Activated naive CD4-positive, alpha-beta T cell treated with Interleukin-2 at 50 U/mL for 16 hours (primary cell): ENCODE measurements at regions not wholly inside any gene's neighbourhood (a gene's known extent, or its start where the extent isn't known, plus 50 kb on each side); places are given as distances from the start of the nearest gene placed in this dataset.

ENCODE experiments used
- DNase-seq: peaks from one replicate; pipeline ENCODE4 v3.0.0-alpha.2; 2020

GRCh38 chr5:175021841-175022625, 297.7 kb downstream of the MSX2 start:
- DNase-seq = no peak

DNA sequence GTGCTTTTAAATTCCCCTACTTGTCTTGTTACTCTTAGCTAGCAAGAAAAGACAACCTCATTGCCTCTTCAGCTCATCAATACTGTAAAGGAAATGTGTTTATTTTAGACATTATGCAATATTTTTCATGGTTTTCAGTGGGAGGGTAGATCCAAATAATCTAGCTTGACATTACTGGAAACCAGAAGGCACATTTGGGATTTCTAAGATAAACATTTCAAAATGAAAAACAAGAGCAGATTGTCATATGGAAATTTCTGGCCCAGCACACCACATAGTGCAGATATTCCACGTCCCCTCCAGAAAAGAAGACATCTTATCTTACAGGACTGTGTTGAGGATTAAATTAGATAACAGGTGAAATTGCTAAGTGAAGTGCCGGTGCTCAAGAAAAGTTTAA, 296.9 kb downstream of the MSX2 start:
- DNase-seq = no peak

- no peak for DNase-seq
Measured at GRCh38 chr5:175015028-175015685, 290.8 kb downstream of the MSX2 start.

GRCh38 chr5:175013251-175013650, 288.9 kb downstream of the MSX2 start:
- DNase-seq = no peak

DNA sequence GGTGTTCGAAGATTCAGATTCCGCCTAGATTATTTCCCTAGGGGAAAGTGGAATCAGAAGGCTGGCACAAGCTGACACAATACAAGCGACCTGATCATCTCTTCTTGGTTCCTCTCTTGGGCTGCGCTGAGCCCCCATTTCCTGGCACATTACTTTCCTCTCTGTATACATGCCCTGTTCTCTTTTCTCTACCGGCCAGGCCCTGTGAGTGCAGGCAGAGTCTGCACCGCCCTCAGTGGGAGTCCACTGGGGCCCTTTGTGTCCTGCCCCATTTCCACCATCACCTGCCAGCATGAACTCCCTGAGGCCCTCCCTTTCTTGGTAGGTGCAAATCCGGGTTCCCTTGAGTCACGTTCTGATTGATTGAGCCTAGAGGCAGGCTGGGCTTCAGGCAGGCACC, 287.9 kb downstream of the MSX2 start:
- DNase-seq = no peak

DNA sequence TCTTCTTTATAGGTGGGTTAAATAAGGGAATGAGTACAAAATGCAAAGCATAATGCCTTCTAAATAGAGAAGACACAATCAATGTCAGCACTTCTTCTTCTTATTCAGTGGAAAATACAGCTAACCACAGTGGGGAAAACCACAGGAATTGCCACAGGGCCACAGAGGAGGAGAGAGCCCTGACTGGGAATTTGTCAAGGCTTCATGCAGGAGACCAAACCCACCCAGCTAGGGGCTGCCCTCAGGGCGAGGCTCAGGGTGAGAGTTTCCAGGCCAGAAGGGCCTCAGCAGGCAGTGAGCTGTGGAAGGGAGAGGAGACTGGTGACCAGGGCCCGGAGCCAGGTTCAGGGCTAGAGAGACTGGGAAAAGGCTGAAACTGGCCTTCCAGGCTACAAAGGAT, 279.1 kb downstream of the MSX2 start:
- DNase-seq = no peak

DNA sequence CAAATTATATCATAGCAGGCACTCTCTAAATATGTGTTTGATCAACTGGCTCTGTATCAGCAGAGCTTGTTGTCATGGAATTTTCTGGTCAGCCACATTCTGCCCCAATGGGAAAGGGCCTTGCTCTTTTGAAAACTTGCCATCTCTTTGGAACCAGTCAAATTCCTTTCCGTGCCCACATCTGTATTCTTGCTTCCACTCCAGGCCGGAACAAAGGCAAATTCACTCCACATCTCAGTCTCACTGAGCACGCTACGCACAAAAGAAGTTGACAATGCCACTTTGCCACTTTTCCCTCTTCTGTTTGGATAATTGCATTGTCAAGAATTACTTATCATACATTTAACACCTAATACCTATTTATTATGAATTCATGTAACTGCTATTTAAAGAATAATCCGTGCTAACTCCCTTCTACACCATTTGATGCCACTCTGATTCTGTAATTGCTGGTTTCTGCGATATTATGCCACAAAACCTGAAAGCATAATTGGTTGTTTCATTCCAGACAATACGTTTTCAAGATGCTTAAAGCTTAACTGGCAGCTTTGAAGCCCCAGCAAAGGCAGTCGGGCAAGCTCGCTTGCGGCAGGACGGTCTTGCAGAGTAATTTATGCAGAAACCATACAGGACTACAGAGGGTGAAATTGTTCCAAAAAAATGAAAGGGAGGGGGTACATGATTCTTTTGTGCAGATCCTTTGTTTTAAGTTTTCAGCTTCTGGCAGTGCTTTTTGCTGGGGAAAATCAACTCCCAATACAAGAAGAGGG, 277.7 kb downstream of the MSX2 start:
- no peak for DNase-seq

DNA sequence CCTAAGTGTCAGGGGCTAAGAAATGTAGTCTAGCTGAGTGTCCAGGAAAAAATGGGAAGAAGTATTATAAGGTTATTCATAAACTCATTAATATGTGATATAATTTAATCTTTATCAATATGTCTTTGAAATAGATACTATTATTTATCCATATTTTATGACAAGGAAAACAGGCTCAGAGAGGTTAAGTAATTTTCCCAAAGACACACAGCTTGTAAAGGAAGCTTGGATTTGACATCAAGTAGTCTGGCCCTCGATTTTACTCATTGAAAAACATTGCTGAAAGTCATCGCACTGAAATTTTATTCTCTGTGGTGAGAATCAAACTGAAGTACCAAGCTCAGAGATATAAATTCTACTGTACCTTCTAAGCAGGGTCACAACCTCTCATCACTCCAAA, 276.9 kb downstream of the MSX2 start:
- no peak for DNase-seq

DNA sequence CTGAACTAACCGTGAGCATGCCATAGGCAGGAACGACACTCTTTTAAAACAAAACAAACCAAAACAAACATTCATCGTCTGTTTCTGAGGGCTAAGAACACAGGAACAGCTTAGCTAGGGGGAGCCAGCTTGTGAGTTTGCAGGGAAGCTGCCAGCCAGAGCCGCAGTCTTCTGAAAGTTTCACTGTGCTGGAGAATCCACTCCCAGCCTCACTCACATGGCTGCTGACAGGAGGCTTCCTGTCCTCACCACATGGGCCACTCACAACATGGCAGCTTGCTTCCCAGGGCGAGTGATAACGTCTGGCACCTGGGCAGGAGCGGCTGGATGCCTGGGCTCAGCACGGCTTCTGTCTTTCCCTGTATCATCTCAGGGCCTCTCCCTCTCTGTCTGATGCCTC, 275.2 kb downstream of the MSX2 start:
- no peak for DNase-seq

DNA sequence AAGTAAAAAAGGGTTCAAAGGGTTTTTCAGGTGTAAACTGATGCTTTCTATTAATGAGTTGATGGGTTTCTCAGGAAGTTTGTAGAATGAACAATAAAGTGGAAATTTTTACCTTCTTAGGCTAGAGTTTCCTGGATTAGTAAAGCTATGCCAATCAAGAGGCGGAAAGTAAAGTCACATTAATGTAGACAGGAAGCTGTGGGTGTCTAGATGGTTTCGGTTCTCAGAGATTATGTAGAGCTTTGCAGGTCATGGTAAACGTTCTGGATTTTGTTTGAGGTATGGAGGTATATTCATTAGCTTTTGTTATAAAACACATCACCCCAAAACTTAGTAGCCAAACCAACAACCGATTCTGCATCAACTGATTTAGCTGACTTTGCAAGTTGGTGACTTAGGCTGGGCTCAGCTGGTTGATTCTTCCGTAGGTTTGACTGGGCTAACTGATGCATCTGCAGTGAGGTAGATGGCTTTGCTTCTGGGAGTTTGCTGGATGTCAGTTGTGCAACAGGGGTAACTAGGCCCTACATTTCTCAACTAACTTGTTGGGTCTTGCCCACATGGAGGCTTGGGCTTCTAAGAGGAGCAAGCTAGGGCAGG, 273.8 kb downstream of the MSX2 start:
- no peak for DNase-seq

GRCh38 chr5:174997688-174998087, 273.3 kb downstream of the MSX2 start:
- DNase-seq = no peak

DNA sequence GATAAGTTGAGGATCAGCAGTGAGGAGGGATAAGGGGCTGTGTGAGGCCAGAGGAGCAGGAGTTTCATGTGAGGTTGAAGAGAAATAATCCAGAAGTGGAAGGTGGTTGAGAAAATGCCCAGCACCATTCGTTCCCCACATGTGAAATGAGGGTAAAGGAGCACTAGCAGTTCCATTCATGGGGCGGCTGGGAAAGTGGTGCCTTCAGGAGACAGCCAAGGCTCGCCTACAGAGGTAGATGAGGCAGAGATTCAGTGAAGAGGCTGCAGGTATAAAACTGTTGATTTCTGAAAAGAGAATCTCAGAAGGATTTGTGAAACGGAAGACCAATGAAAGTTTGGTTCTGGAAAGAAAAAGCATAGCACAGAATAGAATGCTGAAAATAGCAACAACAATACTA, 272.6 kb downstream of the MSX2 start:
- DNase-seq = no peak

DNA sequence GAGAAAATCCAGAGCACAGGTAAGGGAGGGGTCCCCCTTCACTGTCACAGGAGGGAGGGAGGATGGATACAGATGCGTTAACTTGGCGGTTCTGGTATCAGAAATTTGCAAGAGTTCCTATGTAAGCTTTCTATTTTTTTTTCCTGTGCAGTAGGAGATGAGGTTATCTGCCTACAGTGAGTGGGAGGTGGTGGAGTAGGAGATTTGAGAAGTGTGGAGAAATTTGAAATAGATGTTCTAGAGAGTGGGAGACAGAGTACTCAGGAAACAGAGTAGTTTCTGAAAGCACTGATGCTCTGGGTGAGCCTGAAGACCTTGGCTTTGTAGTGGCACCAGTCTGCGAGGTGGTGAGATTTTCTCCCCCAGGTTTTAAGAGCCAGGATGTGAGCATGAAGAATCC, 271.4 kb downstream of the MSX2 start:
- DNase-seq = no peak

- no peak for DNase-seq
Measured at GRCh38 chr5:174991847-174992246, 267.5 kb downstream of the MSX2 start.

- no peak for DNase-seq
Measured at GRCh38 chr5:174990909-174991308, 266.5 kb downstream of the MSX2 start.

GRCh38 chr5:174987443-174988012, 263.1 kb downstream of the MSX2 start:
- no peak for DNase-seq

- no peak for DNase-seq
Measured at GRCh38 chr5:174984863-174985262, 260.5 kb downstream of the MSX2 start.

- no peak for DNase-seq
Measured at GRCh38 chr5:174982485-174982884, 258.1 kb downstream of the MSX2 start.

DNA sequence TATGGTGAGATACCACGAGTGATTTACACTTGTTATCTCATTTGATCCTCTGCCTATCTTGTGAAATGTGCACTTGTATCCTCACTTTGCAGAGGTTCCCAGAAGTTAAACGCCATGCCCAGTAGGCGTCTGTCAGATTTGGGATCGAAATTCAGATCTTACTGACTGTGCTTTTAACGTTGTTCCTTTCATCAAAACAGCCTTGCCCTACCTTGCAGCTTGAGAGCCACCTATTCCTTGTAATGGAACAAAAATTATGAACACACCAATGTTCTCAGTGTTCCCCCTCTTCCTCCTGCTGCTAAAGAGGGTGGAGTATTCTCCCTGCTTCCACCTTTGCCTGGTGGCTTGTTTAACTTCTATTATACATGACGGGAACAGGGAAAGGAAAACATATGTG, 257.0 kb downstream of the MSX2 start:
- no peak for DNase-seq

DNA sequence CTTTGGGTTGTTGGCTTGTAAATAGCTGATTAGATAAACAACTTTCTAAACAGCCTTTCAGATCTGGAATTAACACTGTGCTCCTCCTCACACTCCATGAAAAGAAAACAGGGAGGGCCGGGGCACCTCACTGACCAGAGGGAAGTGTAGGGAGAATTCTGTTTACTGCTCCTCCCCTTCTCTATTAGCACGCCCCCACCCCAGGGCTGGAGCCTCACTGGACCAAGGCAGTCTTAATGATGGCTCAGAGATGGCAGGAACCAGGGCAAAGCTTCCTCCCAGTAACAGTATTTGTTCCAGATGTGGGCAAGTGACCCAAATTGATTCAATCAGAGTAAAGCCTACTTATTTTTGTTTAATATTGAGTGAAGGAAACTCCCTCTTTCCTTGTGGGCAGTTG, 256.6 kb downstream of the MSX2 start:
- DNase-seq = no peak

DNA sequence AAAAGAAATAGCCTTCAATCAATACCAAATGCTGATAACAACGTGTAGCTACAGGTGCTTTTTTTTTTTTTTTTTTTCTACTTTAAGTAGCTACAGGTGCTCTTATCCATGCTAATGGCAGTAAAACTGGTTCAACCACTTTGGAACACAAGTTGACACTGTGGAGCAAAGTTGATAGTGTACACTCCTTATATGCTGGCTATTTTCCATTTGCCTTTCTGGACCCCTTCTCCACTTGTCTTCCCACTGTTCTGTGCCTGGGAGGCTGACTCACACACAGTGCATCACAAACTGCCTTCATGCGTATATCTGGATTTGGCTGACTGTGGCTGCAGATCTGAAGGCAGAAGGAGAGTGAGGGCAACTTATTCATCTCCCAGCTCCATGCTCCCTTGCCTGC, 247.9 kb downstream of the MSX2 start:
- DNase-seq = no peak

DNA sequence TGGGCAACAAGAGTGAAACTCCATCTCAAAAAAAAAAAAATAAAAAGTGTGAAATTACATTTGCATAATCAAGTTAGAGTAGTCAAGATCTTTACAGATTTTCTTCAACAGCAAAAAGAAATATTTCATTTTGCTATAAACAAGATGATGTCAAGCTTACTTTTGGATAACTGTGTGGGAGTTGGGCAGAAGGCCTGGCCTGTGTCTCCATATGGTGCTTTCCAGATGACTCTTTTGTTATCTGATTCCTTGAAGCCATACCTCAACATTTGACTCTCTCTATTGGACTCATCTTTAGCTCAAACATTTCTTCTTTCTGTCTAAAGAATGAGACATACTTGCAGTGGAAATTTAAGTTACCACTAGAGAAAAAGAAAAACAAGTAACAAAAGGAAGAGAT, 246.8 kb downstream of the MSX2 start:
- no peak for DNase-seq

DNA sequence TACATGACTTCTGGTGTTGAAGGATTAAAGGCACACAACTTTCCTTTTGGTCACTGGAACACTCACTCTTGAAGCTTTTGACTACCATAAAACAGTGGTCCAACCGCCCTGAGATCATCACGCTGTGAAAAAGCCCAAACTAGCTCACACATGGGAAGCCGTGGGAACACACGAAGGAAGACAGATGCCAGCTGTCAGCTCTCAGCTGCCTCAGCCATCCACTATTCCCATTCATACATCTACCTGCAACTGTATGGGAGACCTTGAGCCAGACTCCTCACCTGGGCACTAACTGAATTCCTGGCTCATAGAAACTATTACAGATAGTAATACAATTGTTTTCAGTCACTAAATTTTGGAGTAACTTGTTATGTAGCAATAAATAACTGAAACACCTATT, 246.1 kb downstream of the MSX2 start:
- DNase-seq = no peak
